Left cardiac atrium (tissue), 4 donors: ENCODE measurements at regions not wholly inside any gene's neighbourhood (a gene's known extent, or its start where the extent isn't known, plus 50 kb on each side); places are given as distances from the start of the nearest gene placed in this dataset.

ENCODE experiments used
- ATAC-seq, 2 donors: fragments of 200-7000 bp; cut with Tn5 transposase; one replicate each; pipeline ENCODE4 v1.9.1; 2020; ENCODE audit warnings: mild to moderate bottlenecking in 2 of 2, moderate library complexity in 2 of 2
- DNase-seq: peaks from one replicate; pipeline ENCODE4 v3.0.0-alpha.2; 2020
- intact Hi-C, 2 donors: fragments of 100-400 bp; cut with DNase I; formaldehyde crosslinking; loops; one replicate each; pipeline versions ENCODE4 v1.14.1 to v1.15.1; 2022 to 2023
- donor health status: DM: no; HTN: yes; CAD: no.
- donor health status: DM: no; HTN: yes; CAD: no; lungs with severe emphysema.
- donor health status: DM: yes; HTN: yes; CAD: no.
- donor health status: Dilated cardiomyopathy.

- ATAC-seq = no peak
- intact Hi-C loops = no loop called here
- no peak for DNase-seq
These were observed 247.5 kb upstream of the ELAC2 start for GRCh38 chr17:13265311-13265710.

DNA sequence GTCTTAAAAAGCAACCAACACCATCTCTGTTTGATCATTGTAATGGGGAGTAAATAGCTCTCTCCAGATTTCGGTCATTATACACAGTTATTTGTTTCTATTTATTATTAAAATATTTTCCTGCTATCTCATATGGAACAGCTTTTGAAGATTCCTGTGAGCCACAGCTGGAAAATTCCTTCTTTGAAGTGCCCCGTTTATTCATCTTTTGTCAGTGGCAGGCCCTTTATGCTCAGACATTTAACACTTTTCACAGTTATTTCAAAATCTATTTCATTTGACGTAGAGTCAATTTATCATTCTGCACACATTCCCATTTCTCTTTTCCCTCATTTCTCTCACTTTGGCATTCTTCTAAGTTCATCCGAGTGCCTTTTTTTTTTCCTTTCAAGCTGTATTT is 245.9 kb upstream of the ELAC2 start:
- intact Hi-C loops = no loop called here
- ATAC-seq = no peak
- no peak for DNase-seq

GRCh38 chr17:13256545-13256944 is 238.7 kb upstream of the ELAC2 start:
- intact Hi-C loops = no loop called here
- ATAC-seq = no peak

GRCh38 chr17:13253733-13254410 is 236.0 kb upstream of the ELAC2 start:
- intact Hi-C loops = no loop called here
- ATAC-seq (no peak), DNase-seq (no peak)

More at GRCh38 chr17:13256545-13256944, 238.7 kb upstream of the ELAC2 start:
- DNase-seq = no peak

- intact Hi-C loops = no loop called here
- no peak for DNase-seq
- ATAC-seq = no peak
These were observed 226.7 kb upstream of the ELAC2 start for GRCh38 chr17:13244513-13244912.

DNA sequence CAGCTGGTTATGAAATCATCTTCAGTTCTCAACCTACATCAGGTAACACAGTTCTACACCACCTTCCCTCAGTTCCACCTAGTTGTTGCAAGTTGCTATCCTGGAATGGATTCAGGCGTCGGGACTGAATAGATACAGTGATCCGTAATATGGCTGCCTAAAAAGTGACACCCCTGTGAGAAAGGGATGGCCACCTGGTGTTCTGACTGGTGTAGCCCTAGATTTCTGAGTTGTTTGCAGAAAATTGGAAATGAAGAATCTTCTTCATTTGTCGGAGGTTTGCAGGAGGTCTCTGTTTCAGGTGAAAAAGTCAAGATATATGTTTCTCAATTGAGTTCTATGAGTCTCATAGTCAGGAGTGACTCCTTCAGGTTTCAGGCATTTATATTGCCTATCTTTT is 225.8 kb upstream of the ELAC2 start:
- DNase-seq (no peak), ATAC-seq (no peak)
- intact Hi-C loops = no loop called here

GRCh38 chr17:13240851-13241250 is 223.0 kb upstream of the ELAC2 start:
- ATAC-seq = no peak
- intact Hi-C loops = no loop called here

DNA sequence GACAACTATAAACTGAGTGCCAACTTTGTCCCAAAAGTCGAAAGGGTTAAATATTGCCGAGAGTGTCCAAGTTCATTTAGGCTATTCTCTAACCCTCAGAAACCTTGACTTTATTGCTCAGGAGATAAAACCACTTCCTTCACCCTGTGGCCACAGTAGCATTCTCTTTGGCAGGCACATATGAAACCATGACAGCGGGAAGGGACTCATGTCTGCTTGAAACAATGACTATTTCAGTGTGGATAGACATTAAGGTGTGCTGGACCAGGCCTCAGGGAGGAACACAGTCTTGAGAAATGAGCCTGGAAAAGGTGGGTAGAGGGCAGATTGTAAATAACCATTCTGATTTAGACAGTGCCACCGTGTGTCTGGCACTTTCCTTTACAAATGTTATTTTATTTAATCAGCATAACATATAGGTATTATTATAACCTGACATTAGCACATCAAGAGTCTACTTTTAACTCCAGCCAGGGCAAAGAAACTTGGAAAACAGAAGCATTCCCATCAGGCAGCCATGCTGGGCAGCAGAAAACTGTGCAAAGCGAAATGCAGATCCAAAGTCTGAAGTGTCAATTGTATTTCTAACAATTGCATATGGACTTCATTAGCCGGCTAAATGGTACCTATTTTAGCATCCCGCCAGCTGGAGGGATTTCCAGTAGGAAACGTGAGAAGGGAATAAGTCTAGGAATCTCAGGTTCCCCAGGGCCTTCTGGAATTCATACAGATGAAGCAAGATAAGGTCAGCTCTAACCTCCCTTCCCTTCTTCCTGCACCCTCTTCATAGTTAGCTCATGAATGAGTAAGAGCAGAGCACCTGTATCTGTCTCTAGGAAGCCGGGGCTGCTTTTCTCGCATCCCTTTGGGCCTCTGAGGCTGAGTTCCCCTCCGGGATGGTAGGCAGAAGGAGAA is 212.8 kb upstream of the ELAC2 start:
- ATAC-seq (no peak), DNase-seq (no peak)
- intact Hi-C loops = no loop called here

More at GRCh38 chr17:13240851-13241250, 223.0 kb upstream of the ELAC2 start:
- DNase-seq = no peak

DNA sequence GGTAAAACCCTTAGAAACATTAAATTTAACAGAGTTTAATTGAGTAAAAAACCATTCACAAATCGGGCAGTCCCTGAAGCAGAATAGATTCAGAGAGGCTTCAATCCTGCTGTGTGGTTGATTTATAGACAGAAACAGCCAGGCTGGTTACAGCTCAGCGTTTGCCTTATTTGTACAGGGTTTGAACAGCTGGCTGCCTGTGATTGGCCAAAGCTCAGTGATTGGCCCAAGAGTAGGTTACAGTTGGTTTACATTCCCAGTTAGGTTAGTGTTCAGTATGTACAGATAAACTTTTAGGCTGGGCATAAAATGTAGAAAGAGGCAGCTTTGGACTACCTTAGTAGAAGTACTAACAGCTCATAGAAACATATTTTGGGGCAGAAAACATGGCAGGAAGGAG is 210.4 kb upstream of the ELAC2 start:
- ATAC-seq (no peak), DNase-seq (no peak)
- intact Hi-C loops = no loop called here

DNA sequence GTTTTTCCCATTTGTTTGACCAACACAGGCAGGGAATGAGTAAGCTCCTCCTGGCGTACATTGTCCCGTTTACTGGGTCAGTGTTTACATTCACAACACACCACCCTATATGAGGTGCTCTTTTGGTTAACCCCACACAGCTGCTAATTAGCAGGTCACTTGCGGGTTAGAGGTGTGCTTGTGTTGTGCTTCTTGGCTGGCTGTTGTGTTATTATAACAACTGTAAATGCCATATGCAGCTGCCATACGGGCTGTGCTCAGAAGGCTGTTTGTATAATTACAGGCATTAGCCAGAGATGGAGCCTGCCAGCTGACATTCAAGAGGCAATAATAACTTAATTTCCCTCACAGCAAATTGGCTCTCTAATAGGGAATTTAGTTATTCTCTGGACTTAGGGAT is 205.1 kb upstream of the ELAC2 start:
- ATAC-seq = no peak

GRCh38 chr17:13212860-13213259 is 195.0 kb upstream of the ELAC2 start:
- intact Hi-C loops = no loop called here
- DNase-seq (no peak), ATAC-seq (no peak)

More for the DNA sequence above, 205.1 kb upstream of the ELAC2 start:
- no peak for DNase-seq
- intact Hi-C loops = no loop called here

DNA sequence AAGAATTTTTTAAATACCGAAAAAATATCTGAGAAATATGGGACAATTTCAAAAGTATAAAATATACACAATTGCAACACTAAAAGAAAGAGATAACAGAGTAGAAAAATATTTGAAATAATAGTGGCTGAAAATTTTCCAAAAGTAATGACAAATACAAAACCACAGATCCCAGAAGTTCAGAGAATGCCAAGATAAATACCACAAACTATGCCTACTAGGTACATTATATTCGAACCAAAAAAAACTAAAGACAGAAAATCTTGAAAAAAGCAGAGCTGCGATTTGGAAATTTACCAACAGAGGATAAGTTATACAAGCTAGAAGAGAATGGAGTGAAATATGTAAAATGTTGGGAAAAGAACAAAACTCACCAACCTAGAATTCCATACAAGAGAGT is 191.3 kb upstream of the ELAC2 start:
- DNase-seq (no peak), ATAC-seq (no peak)
- intact Hi-C loops = no loop called here

GRCh38 chr17:13204607-13205237 is 186.9 kb upstream of the ELAC2 start:
- intact Hi-C loops = no loop called here
- DNase-seq (no peak), ATAC-seq (no peak)

DNA sequence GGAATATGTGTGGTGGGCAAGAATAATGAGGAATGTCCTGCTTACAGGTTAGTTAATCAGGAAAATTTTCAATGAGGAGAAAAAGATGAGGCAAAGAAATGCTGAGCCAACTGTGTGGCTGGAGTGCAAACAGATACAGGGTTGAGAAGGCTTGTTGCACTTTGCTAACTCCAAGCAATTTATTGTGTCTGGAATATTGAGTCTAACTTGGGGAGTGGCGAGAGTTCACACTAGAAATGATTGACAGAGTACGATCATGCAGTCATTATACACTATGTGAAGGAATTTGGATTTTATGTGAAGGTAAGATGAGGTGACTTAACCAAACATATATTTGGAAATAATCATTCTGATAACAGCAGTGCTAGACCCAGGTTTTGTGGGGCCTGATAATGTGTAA is 185.0 kb upstream of the ELAC2 start:
- no peak for DNase-seq
- intact Hi-C loops = no loop called here
- ATAC-seq = no peak

DNA sequence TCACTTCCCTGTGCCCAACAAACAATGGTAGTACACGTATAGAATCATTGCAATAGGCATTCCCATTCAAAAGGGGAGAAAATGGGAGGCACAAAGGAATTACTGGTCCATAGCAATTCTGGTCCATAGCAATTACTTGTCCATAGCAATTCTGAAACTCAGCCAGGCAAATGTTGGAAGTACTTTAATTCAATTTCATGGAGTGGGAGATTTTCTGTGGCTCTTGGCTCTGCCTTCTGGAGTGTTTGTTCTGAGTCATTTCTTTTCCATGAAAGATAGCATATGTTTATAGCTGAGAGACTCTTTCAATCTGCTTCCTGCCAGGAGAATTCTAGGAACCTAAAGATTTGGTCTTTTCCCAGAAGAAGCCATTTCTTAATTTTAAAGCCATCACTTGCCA is 182.8 kb upstream of the ELAC2 start:
- DNase-seq (no peak), ATAC-seq (no peak)
- intact Hi-C loops = no loop called here

- DNase-seq (no peak), ATAC-seq (no peak)
- intact Hi-C loops = no loop called here
These were observed 181.6 kb upstream of the ELAC2 start for GRCh38 chr17:13199425-13199824.

DNA sequence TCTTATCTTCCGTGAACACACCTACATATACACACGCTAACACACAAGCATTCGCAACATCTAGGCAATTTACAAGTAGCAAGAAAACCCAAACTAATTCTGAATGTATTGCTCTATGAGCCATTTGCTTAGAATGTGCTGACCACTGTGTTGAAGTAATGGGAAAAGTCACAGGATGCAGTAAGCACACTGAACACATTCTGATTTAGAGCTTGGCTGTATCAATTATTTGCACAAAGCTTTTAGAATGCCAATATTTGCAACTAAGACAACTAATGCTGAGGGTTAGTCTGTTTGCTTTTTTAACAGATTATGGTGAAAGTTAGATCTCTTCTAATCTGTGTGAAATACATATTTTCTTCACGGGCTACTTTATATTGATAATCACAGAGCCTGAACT is 179.8 kb upstream of the ELAC2 start:
- DNase-seq = no peak
- ATAC-seq = no peak
- intact Hi-C loops = no loop called here

GRCh38 chr17:13194887-13195286 is 177.1 kb upstream of the ELAC2 start:
- intact Hi-C loops = no loop called here
- no peak for DNase-seq
- no peak for ATAC-seq

- intact Hi-C loops = no loop called here
- DNase-seq (no peak), ATAC-seq (no peak)
These were observed 165.0 kb upstream of the ELAC2 start for GRCh38 chr17:13182854-13183253.

DNA sequence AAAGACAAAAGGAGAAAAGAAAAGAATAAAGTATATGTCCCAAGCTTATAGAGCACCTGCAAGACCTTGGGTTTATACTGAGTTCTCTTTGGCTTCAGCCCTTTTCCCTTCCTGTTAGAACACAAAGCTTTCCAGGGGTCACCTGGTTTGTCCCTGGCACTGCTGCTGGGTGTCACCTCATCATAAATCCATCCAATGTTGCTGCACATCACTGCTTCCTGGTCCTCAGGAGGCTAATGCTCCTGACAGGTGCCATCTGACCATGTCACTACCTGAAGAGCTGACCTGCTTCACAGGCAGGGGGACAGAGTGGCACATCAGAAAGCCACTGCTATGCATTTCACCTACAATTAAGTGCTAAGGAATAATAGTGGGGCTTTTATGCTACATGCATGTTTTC is 164.6 kb upstream of the ELAC2 start:
- no peak for ATAC-seq
- no peak for DNase-seq
- intact Hi-C loops = no loop called here
